ENCODE measurements at regions not wholly inside any gene's neighbourhood (a gene's known extent, or its start where the extent isn't known, plus 50 kb on each side); places are given as distances from the start of the nearest gene placed in this dataset.
"Not testable (repeated sequence)": the region's sequence is repeated elsewhere in the genome, so short reads cannot be mapped to it uniquely, and the experiment has no call there.

- no peaks in the 10 kb centered on the region for H3K9me3 ChIP-seq (replicated peaks)
- no peak for DNase-seq
- no peaks in the 10 kb centered on the region for H3K27me3 ChIP-seq
Observed at GRCh38 chr13:99740251-99740979, 231.2 kb downstream of the ZIC5 start.

GRCh38 chr13:99738626-99739025 is 232.9 kb downstream of the ZIC5 start:
- H3K4me3 ChIP-seq, result no peak overlapping the region
- no peaks in the 10 kb centered on the region for H3K9me3 ChIP-seq (replicated peaks)
- no peaks in the 10 kb centered on the region for H3K36me3 ChIP-seq
- DNase-seq, result no peak
- H3K4me1 ChIP-seq, result no peaks in the 10 kb centered on the region
- no peak overlapping the region for H3K27ac ChIP-seq
- no peaks in the 10 kb centered on the region for H3K27me3 ChIP-seq

More at GRCh38 chr13:99740251-99740979, 231.2 kb downstream of the ZIC5 start:
- H3K4me3 ChIP-seq, result no peak overlapping the region
- H3K27ac ChIP-seq, result no peak overlapping the region
- H3K4me1 ChIP-seq, result no peaks in the 10 kb centered on the region
- no peaks in the 10 kb centered on the region for H3K36me3 ChIP-seq

- Histone ChIP-seq H3K36me3 (no peaks in the 10 kb centered on the region), H3K27me3 (no peaks in the 10 kb centered on the region; the same call in 1 of the 2 replicates), H3K4me1 (no peaks in the 10 kb centered on the region), H3K27ac (no peak overlapping the region), H3K9me3 (replicated peaks) (no peaks in the 10 kb centered on the region), H3K4me3 (no peak overlapping the region)
- DNase-seq, result no peak
Observed at GRCh38 chr13:99737481-99738245, 233.9 kb downstream of the ZIC5 start.

GRCh38 chr13:99736541-99736940 is 235.0 kb downstream of the ZIC5 start:
- no peak for DNase-seq
- no peaks in the 10 kb centered on the region for H3K36me3 ChIP-seq
- H3K4me3 ChIP-seq, result no peak overlapping the region
- H3K9me3 ChIP-seq (replicated peaks), result no peaks in the 10 kb centered on the region
- no peaks in the 10 kb centered on the region; the same call in 1 of the 2 replicates for H3K27me3 ChIP-seq
- H3K4me1 ChIP-seq, result no peaks in the 10 kb centered on the region
- no peak overlapping the region for H3K27ac ChIP-seq

- no peaks in the 10 kb centered on the region for H3K9me3 ChIP-seq (replicated peaks)
- H3K4me1 ChIP-seq, result no peaks in the 10 kb centered on the region
- no peak for DNase-seq
- no peak overlapping the region for H3K27ac ChIP-seq
- no peaks in the 10 kb centered on the region; the same call in 1 of the 2 replicates for H3K27me3 ChIP-seq
- H3K4me3 ChIP-seq, result no peak overlapping the region
- no peaks in the 10 kb centered on the region for H3K36me3 ChIP-seq
Observed at GRCh38 chr13:99734013-99734693, 232.9 kb downstream of the TM9SF2 start.

GRCh38 chr13:99733346-99733745 is 232.1 kb downstream of the TM9SF2 start:
- DNase-seq, result no peak
- no peaks in the 10 kb centered on the region for H3K36me3 ChIP-seq
- no peaks in the 10 kb centered on the region for H3K9me3 ChIP-seq (replicated peaks)
- H3K4me3 ChIP-seq, result no peak overlapping the region
- no peaks in the 10 kb centered on the region; the same call in 1 of the 2 replicates for H3K27me3 ChIP-seq
- H3K4me1 ChIP-seq, result no peaks in the 10 kb centered on the region
- no peak overlapping the region for H3K27ac ChIP-seq

- H3K4me3 ChIP-seq, result no peak overlapping the region
Observed at GRCh38 chr13:99731747-99732146, 230.5 kb downstream of the TM9SF2 start.

GRCh38 chr13:99730403-99730802 is 229.1 kb downstream of the TM9SF2 start:
- Histone ChIP-seq H3K4me1 (no peaks in the 10 kb centered on the region), H3K36me3 (no peaks in the 10 kb centered on the region), H3K27me3 (no peaks in the 10 kb centered on the region; the same call in 1 of the 2 replicates), H3K4me3 (no peak overlapping the region), H3K27ac (no peak overlapping the region), H3K9me3 (replicated peaks) (no peaks in the 10 kb centered on the region)
- no peak for DNase-seq

More at GRCh38 chr13:99731747-99732146, 230.5 kb downstream of the TM9SF2 start:
- DNase-seq, result no peak
- no peaks in the 10 kb centered on the region for H3K4me1 ChIP-seq
- H3K27ac ChIP-seq, result no peak overlapping the region
- no peaks in the 10 kb centered on the region for H3K9me3 ChIP-seq (replicated peaks)
- H3K36me3 ChIP-seq, result no peaks in the 10 kb centered on the region
- H3K27me3 ChIP-seq, result no peaks in the 10 kb centered on the region; the same call in 1 of the 2 replicates

- no peaks in the 10 kb centered on the region for H3K36me3 ChIP-seq
- H3K27me3 ChIP-seq, result no peaks in the 10 kb centered on the region; the same call in 1 of the 2 replicates
- no peak for DNase-seq
- no peak overlapping the region for H3K27ac ChIP-seq
- H3K4me1 ChIP-seq, result no peaks in the 10 kb centered on the region
- H3K4me3 ChIP-seq, result no peak overlapping the region
- H3K9me3 ChIP-seq (replicated peaks), result no peaks in the 10 kb centered on the region
Observed at GRCh38 chr13:99729745-99730144, 228.5 kb downstream of the TM9SF2 start.

GRCh38 chr13:99727651-99728050 is 226.4 kb downstream of the TM9SF2 start:
- H3K4me1 ChIP-seq; H3K27ac ChIP-seq; H3K9me3 ChIP-seq (replicated peaks); DNase-seq; H3K36me3 ChIP-seq; H3K27me3 ChIP-seq; H3K4me3 ChIP-seq: not testable (repeated sequence)

- Histone ChIP-seq H3K36me3 (no peaks in the 10 kb centered on the region), H3K4me1 (no peaks in the 10 kb centered on the region), H3K27me3 (no peaks in the 10 kb centered on the region; the same call in 1 of the 2 replicates), H3K27ac (no peak overlapping the region), H3K4me3 (no peak overlapping the region), H3K9me3 (replicated peaks) (no peaks in the 10 kb centered on the region)
- DNase-seq, result no peak
Observed at GRCh38 chr13:99726282-99726894, 225.1 kb downstream of the TM9SF2 start.

- no peak for DNase-seq
- Histone ChIP-seq H3K9me3 (replicated peaks) (no peaks in the 10 kb centered on the region), H3K27ac (no peak overlapping the region), H3K4me3 (no peak overlapping the region), H3K4me1 (no peaks in the 10 kb centered on the region), H3K27me3 (no peaks in the 10 kb centered on the region; the same call in 1 of the 2 replicates), H3K36me3 (no peaks in the 10 kb centered on the region)
Observed at GRCh38 chr13:99725644-99726043, 224.4 kb downstream of the TM9SF2 start.

- Histone ChIP-seq H3K36me3 (no peaks in the 10 kb centered on the region), H3K4me3 (no peak overlapping the region), H3K9me3 (replicated peaks) (no peaks in the 10 kb centered on the region), H3K27ac (no peak overlapping the region), H3K4me1 (no peaks in the 10 kb centered on the region), H3K27me3 (no peaks in the 10 kb centered on the region; the same call in 1 of the 2 replicates)
- DNase-seq, result no peak
Observed at GRCh38 chr13:99724633-99725517, 223.6 kb downstream of the TM9SF2 start.

GRCh38 chr13:99723878-99724277 is 222.6 kb downstream of the TM9SF2 start:
- Histone ChIP-seq H3K36me3 (no peaks in the 10 kb centered on the region), H3K27me3 (no peaks in the 10 kb centered on the region), H3K4me1 (no peaks in the 10 kb centered on the region), H3K9me3 (replicated peaks) (no peaks in the 10 kb centered on the region), H3K4me3 (no peak overlapping the region), H3K27ac (no peak overlapping the region)
- DNase-seq, result no peak

Data from SJCRH30 (cell line).